ENCODE measurements at regions not wholly inside any gene's neighbourhood (a gene's known extent, or its start where the extent isn't known, plus 50 kb on each side); places are given as distances from the start of the nearest gene placed in this dataset.

GRCh38 chr11:128195756-128196155 lies 391.6 kb downstream of the ETS1 start:
- H2AK9ac ChIP-seq (replicated peaks; ENCODE audit: low read depth, low read length, poor library complexity): no peak overlapping the region
- dilution Hi-C loops (cut with HindIII; ENCODE audit: low sequenced_read_pairs, unreplicated experiment): loop anchor here (25.0 kb wide), 1 partner anchor 642 kb away; no protein-coding TSS in a partner anchor
- H2BK120ac ChIP-seq (ENCODE audit: low read depth, low read length): no peak overlapping the region
- in situ Hi-C loops (cut with MboI; ENCODE audit: low sequenced_read_pairs): no loop called here
- H2AK5ac ChIP-seq (ENCODE audit: low read depth, low read length): no peak overlapping the region
- H3K18ac ChIP-seq (ENCODE audit: low read depth, low read length): no peak overlapping the region
- H3K56ac ChIP-seq (ENCODE audit: extremely low read depth, insufficient read depth, low read length): no peak overlapping the region
- CTCF ChIA-PET: no interaction called here
- BruUV-seq (replicated peaks): no TSS peak
- POLR2A ChIA-PET (ENCODE audit: unreplicated experiment): no interaction called here
- no peaks in the 10 kb centered on the region for H3K36me3 ChIP-seq (ENCODE audit: control insufficient read depth, insufficient read depth, low read length)
- no peak overlapping the region for H2BK5ac ChIP-seq (ENCODE audit: low read depth, low read length, poor library complexity, severe bottlenecking)
- ATAC-seq (ENCODE audit: low read depth) (no peak), DNase-seq (no peak)
- no peak overlapping the region for H3K23ac ChIP-seq (ENCODE audit: low read depth, low read length)
- H3K27ac ChIP-seq (ENCODE audit: insufficient read depth, low read length): no peak overlapping the region
- H3K4me2 ChIP-seq (ENCODE audit: low read depth, low read length): no peak overlapping the region
- no peak overlapping the region for H3K4me3 ChIP-seq (ENCODE audit: insufficient read depth, low read depth, low read length)
- H3K9me1 ChIP-seq (ENCODE audit: insufficient read depth, low read length): no peaks in the 10 kb centered on the region
- H4K91ac ChIP-seq (ENCODE audit: insufficient read depth, low read depth, low read length): no peak overlapping the region
- WGBS, 2 experiments (ENCODE audit: extremely low coverage in 2 of 2, insufficient read length in 1 of 2): no CpG with 5 or more reads among the region's 1 CpG
- H3K4me1 ChIP-seq (ENCODE audit: control insufficient read depth, insufficient read depth, low read length): no peaks in the 10 kb centered on the region; the same call in 1 of the 2 replicates
- no peak overlapping the region for H2BK15ac ChIP-seq (ENCODE audit: low read depth, low read length)
- TF ChIP-seq NFE2L2 (IDR thresholded peaks at IDR 0.05; ENCODE audit: low read depth, low read length) (no peak), RCOR1 (IDR thresholded peaks at IDR 0.05; ENCODE audit: insufficient replicate concordance, low read length) (no peak), FOS (IDR thresholded peaks at IDR 0.05; ENCODE audit: low read depth, low read length) (no peak), CEBPB (IDR thresholded peaks at IDR 0.05; ENCODE audit: low read depth, low read length) (no peak)
- TF ChIP-seq, protein P1, sequence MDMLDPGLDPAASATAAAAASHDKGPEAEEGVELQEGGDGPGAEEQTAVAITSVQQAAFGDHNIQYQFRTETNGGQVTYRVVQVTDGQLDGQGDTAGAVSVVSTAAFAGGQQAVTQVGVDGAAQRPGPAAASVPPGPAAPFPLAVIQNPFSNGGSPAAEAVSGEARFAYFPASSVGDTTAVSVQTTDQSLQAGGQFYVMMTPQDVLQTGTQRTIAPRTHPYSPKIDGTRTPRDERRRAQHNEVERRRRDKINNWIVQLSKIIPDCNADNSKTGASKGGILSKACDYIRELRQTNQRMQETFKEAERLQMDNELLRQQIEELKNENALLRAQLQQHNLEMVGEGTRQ (IDR thresholded peaks at IDR 0.05; ENCODE audit: low read depth, low read length): no peak
- H4K8ac ChIP-seq (ENCODE audit: low read depth in 2 of 2, low read length in 2 of 2): no peak overlapping the region
- H3K14ac ChIP-seq (replicated peaks; ENCODE audit: low read depth, low read length): no peak overlapping the region
- no peaks in the 10 kb centered on the region for H3K9me3 ChIP-seq (ENCODE audit: control insufficient read depth, insufficient read depth, low read length)
- H2AFZ ChIP-seq (replicated peaks; ENCODE audit: low read length, poor library complexity): no peak overlapping the region
- no peak overlapping the region for H3K9ac ChIP-seq (ENCODE audit: low read depth, low read length)
- intact Hi-C loops (cut with micrococcal nuclease): no loop called here
- no peak overlapping the region for H2BK20ac ChIP-seq (ENCODE audit: low read depth, low read length)
- H4K20me1 ChIP-seq (ENCODE audit: insufficient read depth, low read length): no peaks in the 10 kb centered on the region
- no peak overlapping the region for H3K4ac ChIP-seq (ENCODE audit: low read depth, low read length)
- no peaks in the 10 kb centered on the region for H3K79me1 ChIP-seq (ENCODE audit: low read depth in 1 of 2, low read length in 2 of 2)
- H4K5ac ChIP-seq (ENCODE audit: low read depth, low read length): no peak overlapping the region
- no peaks in the 10 kb centered on the region for H3K27me3 ChIP-seq (ENCODE audit: control insufficient read depth, insufficient read depth, low read length)
